HepG2 (cell line): ENCODE measurements at regions not wholly inside any gene's neighbourhood (a gene's known extent, or its start where the extent isn't known, plus 50 kb on each side); places are given as distances from the start of the nearest gene placed in this dataset.

Experiments
- ATAC-seq: fragments of 200-7000 bp; cut with Tn5 transposase; 3 replicates; pipeline ENCODE4 v1.9.1; 2020; ENCODE audit warnings: mild to moderate bottlenecking, moderate library complexity
- BruUV-seq: library from RNA; stranded (reverse); fragments of 400-500 nt; replicated peaks from 2 replicates; lab custom pipeline; 2021; lab: Mats Ljungman, UMichigan
- CTCF ChIA-PET: fragments of 300-600 bp; formaldehyde crosslinking; extraction: SDS; loops from one replicate; lab custom pipeline; 2021; ENCODE audit warnings: low total read pairs, inconsistent platforms, low intra/inter-chr PET ratio; lab: Yijun Ruan, JAX
- POLR2A ChIA-PET: fragments of 350-600 bp; sonication (Branson Sonifier 250); formaldehyde crosslinking; loops from one replicate; lab custom pipeline; 2020; ENCODE audit warnings: antibody characterized with exemption, inconsistent platforms; lab: Yijun Ruan, JAX
- DNase-seq: peaks from one replicate; pipeline ENCODE4 v3.0.0-alpha.2; 2015; ENCODE audit warnings: low spot score
- FAIRE-seq: peaks from 3 replicates; lab custom pipeline; 2011; peaks lifted over from hg19 to GRCh38; lab: Jason Lieb, UNC
- H2AFZ ChIP-seq: one replicate; pipeline ENCODE4 v1.6.1; 2011; ENCODE audit warnings: low read length, inconsistent platforms
- H3K27ac ChIP-seq: fragments of 300-600 bp; 3 replicates; pipeline ENCODE4 v1.8.0; 2011; ENCODE audit warnings: mixed run types, mild to moderate bottlenecking, mixed read lengths, low read length, inconsistent platforms; ENCODE audit not compliant: insufficient read depth; ENCODE audit errors: extremely low read length
- H3K27me3 ChIP-seq, 2 experiments: fragments of 200-600 bp in 1 of 2; 2 replicates in 1 of 2; 3 replicates in 1 of 2; pipeline versions ENCODE4 v1.6.0 to v1.8.0; 2011; ENCODE audit warnings: low read length in 2 of 2, mild to moderate bottlenecking in 2 of 2, moderate library complexity in 2 of 2, inconsistent platforms in 1 of 2; ENCODE audit not compliant: insufficient read depth in 2 of 2, control insufficient read depth in 1 of 2
- H3K36me3 ChIP-seq, 2 experiments: fragments of 200-600 bp in 1 of 2; replicated peaks in 1 of 2; 2 replicates in 1 of 2; 3 replicates in 1 of 2; pipeline versions ENCODE4 v1.5.1 to v1.8.0; 2011; ENCODE audit warnings: low read length in 2 of 2, inconsistent platforms in 1 of 2; ENCODE audit not compliant: insufficient read depth in 2 of 2, control insufficient read depth in 1 of 2
- H3K4me1 ChIP-seq: 2 replicates; pipeline ENCODE4 v1.5.1; 2012; ENCODE audit warnings: low read length, inconsistent platforms; ENCODE audit not compliant: insufficient read depth
- H3K4me2 ChIP-seq: 2 replicates; pipeline ENCODE4 v1.6.0; 2011; ENCODE audit warnings: low read depth, low read length, inconsistent platforms
- H3K4me3 ChIP-seq, 3 experiments: fragments of 200-600 bp in 1 of 3; sonication (generic), shearing (Covaris generic) in 1 of 3; replicated peaks in 1 of 3; 2 replicates each; pipeline ENCODE4 v1.5.1; 2011 to 2016; ENCODE audit warnings: low read length in 3 of 3, inconsistent platforms in 2 of 3, low read depth in 2 of 3, mild to moderate bottlenecking in 2 of 3, control low read depth in 1 of 3, mixed read lengths in 1 of 3; ENCODE audit not compliant: insufficient read depth in 1 of 3
- H3K79me2 ChIP-seq: one replicate; pipeline ENCODE4 v1.6.1; 2011; ENCODE audit warnings: low read length, inconsistent platforms; ENCODE audit not compliant: insufficient read depth
- H3K9ac ChIP-seq: 2 replicates; pipeline ENCODE4 v1.6.0; 2011; ENCODE audit warnings: mild to moderate bottlenecking, low read depth, low read length, inconsistent platforms; ENCODE audit not compliant: insufficient read depth
- H3K9me3 ChIP-seq: 2 replicates; pipeline ENCODE4 v1.5.1; 2012; ENCODE audit warnings: mild to moderate bottlenecking, low read length
- H4K20me1 ChIP-seq: 2 replicates; pipeline ENCODE4 v1.6.0; 2011; ENCODE audit warnings: inconsistent platforms, mild to moderate bottlenecking, low read length, moderate library complexity; ENCODE audit not compliant: insufficient read depth
- PAXIP1 ChIP-seq: sonication (generic); formaldehyde crosslinking; conservative IDR thresholded peaks from 2 replicates; pipeline ENCODE4 v1.4.0; 2020; ENCODE audit warnings: mild to moderate bottlenecking, missing genetic modification reagents, moderate library complexity
- TGIF2 ChIP-seq: IDR thresholded peaks from 2 replicates; pipeline ENCODE4 v1.6.1; 2016; ENCODE audit warnings: control low read depth, missing compliant biosample characterization
- ZBTB7B ChIP-seq: sonication (generic); formaldehyde crosslinking; IDR thresholded peaks from 2 replicates; pipeline ENCODE4 v1.4.0; 2020; ENCODE audit warnings: missing genetic modification reagents
- ZNF619 ChIP-seq: sonication (generic); formaldehyde crosslinking; IDR thresholded peaks from 2 replicates; pipeline ENCODE4 v1.4.0; 2020; ENCODE audit warnings: mild to moderate bottlenecking, missing genetic modification reagents
- WGBS: methylation state at CpG from one replicate; pipeline ENCODE4 v1.1.6; 2017; ENCODE audit warnings: low lambda C conversion rate; 5-methylcytosine and 5-hydroxymethylcytosine counted together
- in situ Hi-C: cut with HindIII; loops from 2 replicates; pipeline ENCODE4 v1.10.0; 2017; ENCODE audit warnings: low pct_unique_long_range_greater_than_20kb; ENCODE audit not compliant: extremely low pct_ligation_motif_present
- intact Hi-C: fragments of 100-400 bp; cut with micrococcal nuclease; formaldehyde crosslinking; loops from one replicate; pipeline ENCODE4 v1.10.0; 2022; ENCODE audit not compliant: unreplicated experiment
- TF ChIP-seq, protein P1 (sequence below): IDR thresholded peaks from 2 replicates; pipeline ENCODE4 v1.6.1; 2016; ENCODE audit warnings: low read depth

GRCh38 chr10:3445648-3446047, 273.1 kb upstream of the PITRM1 start:
- FAIRE-seq: no peak
- Histone ChIP-seq H3K9me3 (peaks cover 10% of the 10 kb centered on the region; the same call in 1 of the 2 replicates), H3K4me3 (no peak overlapping the region), H3K27me3 (peaks cover 0 to 1% of the 10 kb centered on the region in 2 experiments; a peak in 1 of 5 replicates), H3K9ac (no peak overlapping the region), H2AFZ (no peak overlapping the region), H3K36me3 (no peaks in the 10 kb centered on the region), H3K4me2 (no peak overlapping the region), H4K20me1 (no peaks in the 10 kb centered on the region), H3K79me2 (no peaks in the 10 kb centered on the region), H3K27ac (no peak overlapping the region), H3K4me1 (no peaks in the 10 kb centered on the region)
- TF ChIP-seq TGIF2 (CRISPR knock-in tag): no peak
- intact Hi-C loops: no loop called here
- no TSS peak for BruUV-seq
- in situ Hi-C loops: no loop called here
- ChIA-PET CTCF (no interaction called here), POLR2A (no interaction called here)
- no peak for ATAC-seq
- 2% methylated on average over 4 of the region's 4 CpGs for WGBS
- DNase-seq: no peak

DNA sequence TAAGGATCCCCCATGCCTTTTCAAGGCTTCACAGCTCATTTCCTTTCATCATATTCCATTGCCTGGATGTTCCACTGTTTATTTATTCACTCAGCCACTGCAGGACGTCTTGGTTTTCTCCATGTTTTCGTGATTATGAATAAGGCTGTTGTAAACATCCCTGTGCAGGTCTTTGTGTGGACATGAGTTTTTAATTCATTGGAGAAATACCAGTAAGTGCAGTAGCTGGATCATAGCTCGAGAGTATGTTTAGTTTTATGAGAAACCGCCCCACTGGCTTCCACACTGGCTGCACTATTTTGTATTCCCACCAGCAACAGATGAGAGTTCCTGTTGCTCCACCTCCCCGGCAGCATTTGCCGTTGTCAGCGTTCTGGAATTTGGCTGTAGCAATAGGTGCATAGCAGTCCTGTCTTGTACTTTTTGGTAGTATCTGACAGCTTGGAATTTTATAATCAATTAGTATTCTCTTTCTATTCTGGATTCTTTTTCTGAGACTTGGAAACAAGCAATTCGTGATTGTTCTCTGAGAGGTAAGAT, 269.9 kb upstream of the PITRM1 start:
- ATAC-seq (no peak), DNase-seq (no peak), FAIRE-seq (no peak)
- CTCF ChIA-PET: no interaction called here
- H2AFZ ChIP-seq: no peak overlapping the region
- TF ChIP-seq, protein P1, sequence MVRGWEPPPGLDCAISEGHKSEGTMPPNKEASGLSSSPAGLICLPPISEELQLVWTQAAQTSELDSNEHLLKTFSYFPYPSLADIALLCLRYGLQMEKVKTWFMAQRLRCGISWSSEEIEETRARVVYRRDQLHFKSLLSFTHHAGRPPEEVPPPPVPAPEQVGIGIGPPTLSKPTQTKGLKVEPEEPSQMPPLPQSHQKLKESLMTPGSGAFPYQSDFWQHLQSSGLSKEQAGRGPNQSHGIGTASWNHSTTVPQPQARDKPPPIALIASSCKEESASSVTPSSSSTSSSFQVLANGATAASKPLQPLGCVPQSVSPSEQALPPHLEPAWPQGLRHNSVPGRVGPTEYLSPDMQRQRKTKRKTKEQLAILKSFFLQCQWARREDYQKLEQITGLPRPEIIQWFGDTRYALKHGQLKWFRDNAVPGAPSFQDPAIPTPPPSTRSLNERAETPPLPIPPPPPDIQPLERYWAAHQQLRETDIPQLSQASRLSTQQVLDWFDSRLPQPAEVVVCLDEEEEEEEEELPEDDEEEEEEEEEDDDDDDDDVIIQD: no peak
- TF ChIP-seq ZBTB7B (no peak), PAXIP1 (CRISPR knock-in tag) (no peak), ZNF619 (no peak)
- no peaks in the 10 kb centered on the region for H3K79me2 ChIP-seq
- in situ Hi-C loops (no loop called here), intact Hi-C loops (no loop called here)
- no TSS peak for BruUV-seq
- peaks cover 27% of the 10 kb centered on the region for H3K9me3 ChIP-seq
- peaks cover 0 to 2% of the 10 kb centered on the region in 2 experiments; a peak in 1 of 5 replicates for H3K27me3 ChIP-seq
- H3K4me2 ChIP-seq: no peak overlapping the region
- no peak overlapping the region for H3K4me3 ChIP-seq
- H3K9ac ChIP-seq: no peak overlapping the region
- H3K27ac ChIP-seq: no peak overlapping the region
- POLR2A ChIA-PET: no interaction called here
- H3K4me1 ChIP-seq: no peaks in the 10 kb centered on the region
- no peaks in the 10 kb centered on the region for H4K20me1 ChIP-seq
- H3K36me3 ChIP-seq: no peaks in the 10 kb centered on the region
- whole genome bisulfite sequencing: 12% methylated on average over 8 of the region's 8 CpGs
